NT2/D1 (cell line): ENCODE measurements at regions not wholly inside any gene's neighbourhood (a gene's known extent, or its start where the extent isn't known, plus 50 kb on each side); places are given as distances from the start of the nearest gene placed in this dataset.

ENCODE experiments used
- DNase-seq: peaks from one replicate; pipeline ENCODE4 v3.0.0-alpha.2; 2011; ENCODE audit warnings: low read depth, low spot score
- H3K27me3 ChIP-seq: 2 replicates; pipeline ENCODE4 v1.6.0; 2011; ENCODE audit warnings: mild to moderate bottlenecking; ENCODE audit not compliant: insufficient read length, insufficient read depth
- H3K36me3 ChIP-seq: 2 replicates; pipeline ENCODE4 v1.6.1; 2011; ENCODE audit warnings: mild to moderate bottlenecking, low read length, mixed read lengths; ENCODE audit not compliant: insufficient read depth, insufficient read length
- H3K4me1 ChIP-seq: 2 replicates; pipeline ENCODE4 v1.5.1; 2011; ENCODE audit not compliant: insufficient read depth, insufficient read length
- H3K4me3 ChIP-seq: 2 replicates; pipeline ENCODE4 v1.5.1; 2011; ENCODE audit warnings: low read depth; ENCODE audit not compliant: insufficient read length
- H3K9ac ChIP-seq: 2 replicates; pipeline ENCODE4 v1.6.0; 2011; ENCODE audit warnings: low read depth; ENCODE audit not compliant: insufficient read length
- H3K9me3 ChIP-seq: 2 replicates; pipeline ENCODE4 v1.5.1; 2011; ENCODE audit warnings: mild to moderate bottlenecking, low read length; ENCODE audit not compliant: insufficient read depth
- SUZ12 ChIP-seq: IDR thresholded peaks from 2 replicates; pipeline ENCODE4 v1.6.1; 2011; ENCODE audit not compliant: insufficient read length, insufficient read depth; ENCODE audit errors: extremely low read depth
- YY1 ChIP-seq: IDR thresholded peaks from 2 replicates; pipeline ENCODE4 v1.6.1; 2011; ENCODE audit not compliant: insufficient read length, insufficient read depth
- ZNF274 ChIP-seq: IDR thresholded peaks from 2 replicates; pipeline ENCODE4 v1.6.1; 2011; ENCODE audit warnings: mild to moderate bottlenecking, low read depth, low read length

GRCh38 chr14:82223276-82223675, 689.6 kb upstream of the SEL1L start:
- DNase-seq: no peak
- H3K9me3 ChIP-seq: no peaks in the 10 kb centered on the region
- H3K27me3 ChIP-seq: no peaks in the 10 kb centered on the region
- no peak for TF ChIP-seq ZNF274
- no peak for TF ChIP-seq YY1
- no peak for TF ChIP-seq SUZ12
- H3K4me1 ChIP-seq: no peaks in the 10 kb centered on the region
- H3K36me3 ChIP-seq: no peaks in the 10 kb centered on the region
- H3K9ac ChIP-seq: no peak overlapping the region
- no peak overlapping the region for H3K4me3 ChIP-seq

GRCh38 chr14:82224610-82225009, 691.0 kb upstream of the SEL1L start:
- no peak for DNase-seq
- no peak overlapping the region for H3K9ac ChIP-seq
- no peak for TF ChIP-seq YY1
- no peak for TF ChIP-seq SUZ12
- no peak for TF ChIP-seq ZNF274
- no peaks in the 10 kb centered on the region for H3K36me3 ChIP-seq
- no peaks in the 10 kb centered on the region for H3K4me1 ChIP-seq
- no peak overlapping the region for H3K4me3 ChIP-seq
- no peaks in the 10 kb centered on the region for H3K9me3 ChIP-seq
- no peaks in the 10 kb centered on the region for H3K27me3 ChIP-seq

- H3K4me1 ChIP-seq: no peaks in the 10 kb centered on the region
- no peaks in the 10 kb centered on the region for H3K9me3 ChIP-seq
- TF ChIP-seq YY1 (no peak), ZNF274 (no peak), SUZ12 (no peak)
- H3K9ac ChIP-seq: no peak overlapping the region
- no peaks in the 10 kb centered on the region for H3K36me3 ChIP-seq
- H3K27me3 ChIP-seq: no peaks in the 10 kb centered on the region
- no peak overlapping the region for H3K4me3 ChIP-seq
- DNase-seq: no peak
These were observed 697.1 kb upstream of the SEL1L start for GRCh38 chr14:82230748-82231147.

GRCh38 chr14:82238649-82239048, 705.0 kb upstream of the SEL1L start:
- no peak for TF ChIP-seq ZNF274
- TF ChIP-seq YY1: no peak
- no peaks in the 10 kb centered on the region for H3K36me3 ChIP-seq
- H3K9me3 ChIP-seq: no peaks in the 10 kb centered on the region
- no peaks in the 10 kb centered on the region for H3K27me3 ChIP-seq
- H3K9ac ChIP-seq: no peak overlapping the region
- no peak overlapping the region for H3K4me3 ChIP-seq
- no peaks in the 10 kb centered on the region for H3K4me1 ChIP-seq
- no peak for DNase-seq

GRCh38 chr14:82239223-82239622, 705.6 kb upstream of the SEL1L start:
- Histone ChIP-seq H3K4me1 (no peaks in the 10 kb centered on the region), H3K36me3 (no peaks in the 10 kb centered on the region), H3K27me3 (no peaks in the 10 kb centered on the region), H3K4me3 (no peak overlapping the region), H3K9me3 (no peaks in the 10 kb centered on the region), H3K9ac (no peak overlapping the region)
- no peak for DNase-seq
- no peak for TF ChIP-seq SUZ12
- no peak for TF ChIP-seq YY1

- TF ChIP-seq SUZ12: no peak
- TF ChIP-seq YY1: no peak
- no peak for TF ChIP-seq ZNF274
- H3K9me3 ChIP-seq: no peaks in the 10 kb centered on the region
These were observed 711.1 kb upstream of the SEL1L start for GRCh38 chr14:82244791-82245190.

GRCh38 chr14:82251494-82251893, 717.8 kb upstream of the SEL1L start:
- Histone ChIP-seq H3K4me1 (no peaks in the 10 kb centered on the region), H3K36me3 (no peaks in the 10 kb centered on the region), H3K9me3 (no peaks in the 10 kb centered on the region), H3K27me3 (no peaks in the 10 kb centered on the region), H3K4me3 (no peak overlapping the region), H3K9ac (no peak overlapping the region)
- DNase-seq: no peak
- TF ChIP-seq SUZ12: no peak
- TF ChIP-seq ZNF274: no peak
- TF ChIP-seq YY1: no peak

More at GRCh38 chr14:82244791-82245190, 711.1 kb upstream of the SEL1L start:
- H3K27me3 ChIP-seq: no peaks in the 10 kb centered on the region
- H3K4me3 ChIP-seq: no peak overlapping the region
- no peak for DNase-seq
- H3K4me1 ChIP-seq: no peaks in the 10 kb centered on the region
- no peaks in the 10 kb centered on the region for H3K36me3 ChIP-seq
- H3K9ac ChIP-seq: no peak overlapping the region

- H3K4me3 ChIP-seq: no peak overlapping the region
- H3K9me3 ChIP-seq: 0 out of 2 replicates have a peak, but pooled peaks cover 7% of the 10 kb centered on the region
- no peak for DNase-seq
- H3K27me3 ChIP-seq: no peaks in the 10 kb centered on the region
- no peaks in the 10 kb centered on the region for H3K4me1 ChIP-seq
- H3K9ac ChIP-seq: no peak overlapping the region
- no peaks in the 10 kb centered on the region for H3K36me3 ChIP-seq
- TF ChIP-seq ZNF274: no peak
- TF ChIP-seq YY1: no peak
- no peak for TF ChIP-seq SUZ12
These were observed 736.6 kb upstream of the SEL1L start for GRCh38 chr14:82270286-82270685.
